Kidney capillary endothelial cell (primary cell): ENCODE measurements at regions not wholly inside any gene's neighbourhood (a gene's known extent, or its start where the extent isn't known, plus 50 kb on each side); places are given as distances from the start of the nearest gene placed in this dataset.

Experiments used
- DNase-seq: peaks from one replicate; pipeline ENCODE4 v3.0.0-alpha.2; 2018; ENCODE audit warnings: low spot score

GRCh38 chr12:84676787-84677186 lies 235.8 kb downstream of the SLC6A15 start:
- no peak for DNase-seq

- DNase-seq: no peak
Measured at GRCh38 chr12:84661786-84662185, 250.8 kb downstream of the SLC6A15 start.

- DNase-seq: no peak
Measured at GRCh38 chr12:84660139-84660538, 252.5 kb downstream of the SLC6A15 start.

- no peak for DNase-seq
Measured at GRCh38 chr12:84658877-84659276, 253.7 kb downstream of the SLC6A15 start.

- DNase-seq: no peak
Measured at GRCh38 chr12:84656705-84657104, 255.9 kb downstream of the SLC6A15 start.

GRCh38 chr12:84653482-84653881 lies 259.1 kb downstream of the SLC6A15 start:
- DNase-seq: no peak

- no peak for DNase-seq
Measured at GRCh38 chr12:84648425-84648824, 264.2 kb downstream of the SLC6A15 start.

- DNase-seq: no peak
Measured at GRCh38 chr12:84644908-84645307, 267.7 kb downstream of the SLC6A15 start.

GRCh38 chr12:84643993-84644392 lies 268.6 kb downstream of the SLC6A15 start:
- no peak for DNase-seq

- DNase-seq: no peak
Measured at GRCh38 chr12:84641940-84642545, 270.6 kb downstream of the SLC6A15 start.

- DNase-seq: no peak
Measured at GRCh38 chr12:84638811-84639368, 273.7 kb downstream of the SLC6A15 start.

GRCh38 chr12:84637926-84638325 lies 274.7 kb downstream of the SLC6A15 start:
- no peak for DNase-seq

GRCh38 chr12:84636801-84637290 lies 275.8 kb downstream of the SLC6A15 start:
- no peak for DNase-seq

- no peak for DNase-seq
Measured at GRCh38 chr12:84634526-84634925, 278.1 kb downstream of the SLC6A15 start.

- DNase-seq: no peak
Measured at GRCh38 chr12:84632556-84632955, 280.0 kb downstream of the SLC6A15 start.

GRCh38 chr12:84631020-84631419 lies 281.6 kb downstream of the SLC6A15 start:
- DNase-seq: no peak

- DNase-seq: no peak
Measured at GRCh38 chr12:84627593-84627992, 285.0 kb downstream of the SLC6A15 start.

GRCh38 chr12:84624601-84625000 lies 288.0 kb downstream of the SLC6A15 start:
- DNase-seq: no peak

GRCh38 chr12:84619053-84619571 lies 293.5 kb downstream of the SLC6A15 start:
- no peak for DNase-seq

- no peak for DNase-seq
Measured at GRCh38 chr12:84607170-84607819, 305.3 kb downstream of the SLC6A15 start.

- no peak for DNase-seq
Measured at GRCh38 chr12:84605983-84606382, 306.6 kb downstream of the SLC6A15 start.

GRCh38 chr12:84604551-84604950 lies 308.0 kb downstream of the SLC6A15 start:
- no peak for DNase-seq
